Activated CD8-positive, alpha-beta T cell treated with anti-CD3 and anti-CD28 coated beads for 36 hours (primary cell): ENCODE measurements at regions not wholly inside any gene's neighbourhood (a gene's known extent, or its start where the extent isn't known, plus 50 kb on each side); places are given as distances from the start of the nearest gene placed in this dataset.

Experiments
- ATAC-seq: fragments of 200-7000 bp; cut with Tn5 transposase; one replicate; pipeline ENCODE4 v1.10.0; 2021; ENCODE audit warnings: mild to moderate bottlenecking, moderate library complexity
- CTCF ChIA-PET: fragments of 350-600 bp; sonication (Branson Sonifier 250); formaldehyde crosslinking; loops from one replicate; lab custom pipeline; 2021; ENCODE audit warnings: antibody characterized with exemption; lab: Charles Lee
- POLR2A ChIA-PET: fragments of 350-600 bp; sonication (Branson Sonifier 250); formaldehyde crosslinking; loops from one replicate; lab custom pipeline; 2021; ENCODE audit warnings: antibody characterized with exemption; lab: Charles Lee
- DNase-seq: peaks from one replicate; pipeline ENCODE4 v3.0.0-alpha.2; 2020
- H3K27ac Mint-ChIP-seq: one replicate; pipeline ENCODE4 v1.8.0; 2021; ENCODE audit warnings: mild to moderate bottlenecking, mixed read lengths
- H3K27me3 Mint-ChIP-seq: one replicate; pipeline ENCODE4 v1.8.0; 2021; ENCODE audit warnings: mixed read lengths
- H3K36me3 Mint-ChIP-seq: one replicate; pipeline ENCODE4 v1.8.0; 2021; ENCODE audit warnings: low read depth, mixed read lengths
- H3K4me1 Mint-ChIP-seq: one replicate; pipeline ENCODE4 v1.8.0; 2021; ENCODE audit warnings: low read depth, mixed read lengths
- H3K4me3 Mint-ChIP-seq: one replicate; pipeline ENCODE4 v1.8.0; 2021; ENCODE audit warnings: mild to moderate bottlenecking, moderate library complexity, mixed read lengths
- H3K9me3 Mint-ChIP-seq: one replicate; pipeline ENCODE4 v1.8.0; 2021; ENCODE audit warnings: mixed read lengths
- CTCF ChIP-seq: fragments of 200-600 bp; IDR thresholded peaks from one replicate; pipeline ENCODE4 v1.8.0; 2022; ENCODE audit warnings: antibody characterized with exemption, mild to moderate bottlenecking
- intact Hi-C: fragments of 100-400 bp; cut with micrococcal nuclease; formaldehyde crosslinking; loops from one replicate; pipeline ENCODE4 v1.10.0; 2022

- Mint-ChIP-seq H3K27ac (no peak overlapping the region), H3K9me3 (no peaks in the 10 kb centered on the region), H3K27me3 (no peaks in the 10 kb centered on the region), H3K4me1 (no peaks in the 10 kb centered on the region), H3K36me3 (no peaks in the 10 kb centered on the region), H3K4me3 (no peak overlapping the region)
- ChIA-PET CTCF (no interaction called here), POLR2A (no interaction called here)
- DNase-seq (no peak), ATAC-seq (no peak)
- intact Hi-C loops = no loop called here
- no peak for TF ChIP-seq CTCF
Measured at GRCh38 chr2:120803764-120804335, 68.2 kb downstream of the GLI2 start.

GRCh38 chr2:120804459-120804858 is 68.8 kb downstream of the GLI2 start:
- Mint-ChIP-seq H3K36me3 (no peaks in the 10 kb centered on the region), H3K4me3 (no peak overlapping the region), H3K27me3 (peaks cover 2% of the 10 kb centered on the region), H3K4me1 (no peaks in the 10 kb centered on the region), H3K27ac (no peak overlapping the region), H3K9me3 (no peaks in the 10 kb centered on the region)
- no peak for TF ChIP-seq CTCF
- ChIA-PET CTCF (no interaction called here), POLR2A (no interaction called here)
- intact Hi-C loops = no loop called here
- DNase-seq (no peak), ATAC-seq (no peak)

- ATAC-seq (no peak), DNase-seq (no peak)
- H3K4me1 Mint-ChIP-seq = no peaks in the 10 kb centered on the region
- H3K27ac Mint-ChIP-seq = no peak overlapping the region
- ChIA-PET CTCF (no interaction called here), POLR2A (no interaction called here)
- no peaks in the 10 kb centered on the region for H3K9me3 Mint-ChIP-seq
- TF ChIP-seq CTCF = no peak
- intact Hi-C loops = no loop called here
- H3K4me3 Mint-ChIP-seq = no peak overlapping the region
- H3K27me3 Mint-ChIP-seq = peaks cover 2% of the 10 kb centered on the region
- no peaks in the 10 kb centered on the region for H3K36me3 Mint-ChIP-seq
Measured at GRCh38 chr2:120805011-120805410, 69.3 kb downstream of the GLI2 start.

GRCh38 chr2:120805602-120806001 is 69.9 kb downstream of the GLI2 start:
- Mint-ChIP-seq H3K9me3 (no peaks in the 10 kb centered on the region), H3K27me3 (peaks cover 2% of the 10 kb centered on the region), H3K36me3 (no peaks in the 10 kb centered on the region), H3K4me1 (no peaks in the 10 kb centered on the region), H3K27ac (no peak overlapping the region), H3K4me3 (no peak overlapping the region)
- ChIA-PET POLR2A (no interaction called here), CTCF (no interaction called here)
- no peak for ATAC-seq
- TF ChIP-seq CTCF = no peak
- no peak for DNase-seq
- intact Hi-C loops = no loop called here

GRCh38 chr2:120807751-120808150 is 72.1 kb downstream of the GLI2 start:
- no peak for TF ChIP-seq CTCF
- H3K27me3 Mint-ChIP-seq = peaks cover 3% of the 10 kb centered on the region
- DNase-seq (no peak), ATAC-seq (no peak)
- H3K27ac Mint-ChIP-seq = no peak overlapping the region
- no peak overlapping the region for H3K4me3 Mint-ChIP-seq
- ChIA-PET POLR2A (no interaction called here), CTCF (no interaction called here)
- H3K4me1 Mint-ChIP-seq = no peaks in the 10 kb centered on the region
- intact Hi-C loops = no loop called here
- H3K36me3 Mint-ChIP-seq = no peaks in the 10 kb centered on the region
- no peaks in the 10 kb centered on the region for H3K9me3 Mint-ChIP-seq
